Hepatocyte (in vitro differentiated cells): ENCODE measurements at regions not wholly inside any gene's neighbourhood (a gene's known extent, or its start where the extent isn't known, plus 50 kb on each side); places are given as distances from the start of the nearest gene placed in this dataset.

ENCODE experiments used
- DNase-seq: peaks from one replicate; pipeline ENCODE4 v3.0.0-alpha.2; 2016; ENCODE audit warnings: low spot score
- H2AFZ ChIP-seq: fragments of 200-600 bp; sonication (generic); 2 replicates; pipeline ENCODE4 v1.6.0; 2016; ENCODE audit warnings: antibody characterized with exemption, mild to moderate bottlenecking
- H3K27ac ChIP-seq: fragments of 200-600 bp; sonication (generic); 2 replicates; pipeline ENCODE4 v1.5.1; 2016; ENCODE audit warnings: mild to moderate bottlenecking
- H3K27me3 ChIP-seq: fragments of 200-600 bp; sonication (generic); 2 replicates; pipeline ENCODE4 v1.6.1; 2016
- H3K36me3 ChIP-seq: fragments of 200-600 bp; sonication (generic); replicated peaks from 2 replicates; pipeline ENCODE4 v1.5.1; 2016; ENCODE audit warnings: low read depth; ENCODE audit not compliant: insufficient read depth
- H3K4me1 ChIP-seq: fragments of 200-600 bp; sonication (generic); 2 replicates; pipeline ENCODE4 v1.5.1; 2016; ENCODE audit warnings: mild to moderate bottlenecking, moderate library complexity; ENCODE audit not compliant: insufficient read depth
- H3K4me2 ChIP-seq: fragments of 200-600 bp; sonication (generic); 2 replicates; pipeline ENCODE4 v1.6.0; 2016
- H3K4me3 ChIP-seq: fragments of 200-600 bp; sonication (generic); 2 replicates; pipeline ENCODE4 v1.5.1; 2016; ENCODE audit warnings: mild to moderate bottlenecking
- H3K79me2 ChIP-seq: fragments of 200-600 bp; sonication (generic); 2 replicates; pipeline ENCODE4 v1.6.0; 2017; ENCODE audit warnings: mild to moderate bottlenecking
- H3K9me2 ChIP-seq: fragments of 200-600 bp; sonication (generic); replicated peaks from 2 replicates; pipeline ENCODE4 v1.6.0; 2017; ENCODE audit warnings: mild to moderate bottlenecking; ENCODE audit not compliant: insufficient read depth
- H3K9me3 ChIP-seq: fragments of 200-600 bp; sonication (generic); 2 replicates; pipeline ENCODE4 v1.5.1; 2016; ENCODE audit warnings: low read depth, mild to moderate bottlenecking
- H4K20me1 ChIP-seq: fragments of 200-600 bp; sonication (generic); 2 replicates; pipeline ENCODE4 v1.6.0; 2016; ENCODE audit warnings: mild to moderate bottlenecking; ENCODE audit not compliant: insufficient read depth, poor library complexity, severe bottlenecking
- EZH2 ChIP-seq: fragments of 200-600 bp; sonication (generic); IDR thresholded peaks from 2 replicates; pipeline ENCODE4 v1.6.1; 2016; ENCODE audit warnings: antibody characterized with exemption, mild to moderate bottlenecking, borderline replicate concordance
- EZH2phosphoT487 ChIP-seq: fragments of 200-600 bp; sonication (generic); IDR thresholded peaks from one replicate; pipeline ENCODE4 v1.6.1; 2018; ENCODE audit warnings: antibody characterized with exemption, mild to moderate bottlenecking, low read depth, moderate library complexity; ENCODE audit not compliant: unreplicated experiment, severe bottlenecking
- WGBS: methylation state at CpG from one replicate; pipeline ENCODE4 v1.1.6; 2016; ENCODE audit warnings: low lambda C conversion rate; ENCODE audit errors: missing lambda C conversion rate; 5-methylcytosine and 5-hydroxymethylcytosine counted together
- TF ChIP-seq, protein P1 (sequence below): fragments of 200-600 bp; sonication (generic); IDR thresholded peaks from 2 replicates; pipeline ENCODE4 v1.5.1; 2016; ENCODE audit warnings: antibody characterized with exemption, mild to moderate bottlenecking; ENCODE audit not compliant: poor library complexity

- TF ChIP-seq EZH2 (no peak), EZH2phosphoT487 (no peak)
- TF ChIP-seq, protein P1, sequence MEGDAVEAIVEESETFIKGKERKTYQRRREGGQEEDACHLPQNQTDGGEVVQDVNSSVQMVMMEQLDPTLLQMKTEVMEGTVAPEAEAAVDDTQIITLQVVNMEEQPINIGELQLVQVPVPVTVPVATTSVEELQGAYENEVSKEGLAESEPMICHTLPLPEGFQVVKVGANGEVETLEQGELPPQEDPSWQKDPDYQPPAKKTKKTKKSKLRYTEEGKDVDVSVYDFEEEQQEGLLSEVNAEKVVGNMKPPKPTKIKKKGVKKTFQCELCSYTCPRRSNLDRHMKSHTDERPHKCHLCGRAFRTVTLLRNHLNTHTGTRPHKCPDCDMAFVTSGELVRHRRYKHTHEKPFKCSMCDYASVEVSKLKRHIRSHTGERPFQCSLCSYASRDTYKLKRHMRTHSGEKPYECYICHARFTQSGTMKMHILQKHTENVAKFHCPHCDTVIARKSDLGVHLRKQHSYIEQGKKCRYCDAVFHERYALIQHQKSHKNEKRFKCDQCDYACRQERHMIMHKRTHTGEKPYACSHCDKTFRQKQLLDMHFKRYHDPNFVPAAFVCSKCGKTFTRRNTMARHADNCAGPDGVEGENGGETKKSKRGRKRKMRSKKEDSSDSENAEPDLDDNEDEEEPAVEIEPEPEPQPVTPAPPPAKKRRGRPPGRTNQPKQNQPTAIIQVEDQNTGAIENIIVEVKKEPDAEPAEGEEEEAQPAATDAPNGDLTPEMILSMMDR = no peak
Measured at GRCh38 chr10:6349846-6350535, 147.3 kb downstream of the PFKFB3 start.

DNA sequence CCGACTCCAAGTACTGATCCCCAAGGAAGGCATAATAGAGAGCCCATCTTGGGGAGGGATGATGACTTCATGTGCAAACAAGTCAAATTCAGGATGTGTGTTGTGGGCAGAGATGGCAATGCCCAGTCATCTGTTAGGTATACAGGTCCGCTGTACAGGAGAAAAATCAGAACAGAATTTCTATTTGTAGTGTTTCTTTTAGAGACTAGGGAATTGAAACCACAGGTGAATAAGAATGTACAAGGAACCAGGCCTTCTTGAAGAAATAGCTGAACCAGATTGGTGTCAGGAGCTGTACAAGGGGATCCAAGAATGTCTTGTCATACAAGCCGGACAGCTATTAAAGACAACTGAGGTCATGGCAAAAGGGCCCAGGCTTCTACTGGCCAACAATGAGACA lies 147.9 kb downstream of the PFKFB3 start:
- no peaks in the 10 kb centered on the region for H4K20me1 ChIP-seq
- TF ChIP-seq EZH2 (no peak), EZH2phosphoT487 (no peak)
- TF ChIP-seq, protein P1 = no peak
- no peaks in the 10 kb centered on the region for H3K27me3 ChIP-seq
- H3K27ac ChIP-seq = no peak overlapping the region
- no peak overlapping the region for H2AFZ ChIP-seq
- no peaks in the 10 kb centered on the region for H3K79me2 ChIP-seq
- 97% methylated on average over 3 of the region's 3 CpGs for WGBS
- no peaks in the 10 kb centered on the region for H3K9me3 ChIP-seq
- H3K36me3 ChIP-seq = no peaks in the 10 kb centered on the region
- no peak overlapping the region for H3K4me2 ChIP-seq
- DNase-seq = no peak
- no peak overlapping the region for H3K4me3 ChIP-seq
- no peaks in the 10 kb centered on the region for H3K4me1 ChIP-seq
- no peaks in the 10 kb centered on the region for H3K9me2 ChIP-seq

More at GRCh38 chr10:6349846-6350535, 147.3 kb downstream of the PFKFB3 start:
- H3K4me1 ChIP-seq = no peaks in the 10 kb centered on the region
- H3K4me2 ChIP-seq = no peak overlapping the region
- no peak overlapping the region for H3K27ac ChIP-seq
- H4K20me1 ChIP-seq = no peaks in the 10 kb centered on the region
- H3K9me3 ChIP-seq = no peaks in the 10 kb centered on the region
- H3K4me3 ChIP-seq = no peak overlapping the region
- no peak for DNase-seq
- 91% methylated on average over 8 of the region's 8 CpGs for WGBS
- no peaks in the 10 kb centered on the region for H3K9me2 ChIP-seq
- no peaks in the 10 kb centered on the region for H3K36me3 ChIP-seq
- H3K27me3 ChIP-seq = no peaks in the 10 kb centered on the region
- H2AFZ ChIP-seq = no peak overlapping the region
- H3K79me2 ChIP-seq = no peaks in the 10 kb centered on the region

GRCh38 chr10:6351495-6351894 lies 148.8 kb downstream of the PFKFB3 start:
- TF ChIP-seq EZH2 (no peak), EZH2phosphoT487 (no peak)
- TF ChIP-seq, protein P1 = no peak
- WGBS = 89% methylated on average over 2 of the region's 2 CpGs
- Histone ChIP-seq H3K9me3 (peaks cover 5% of the 10 kb centered on the region), H4K20me1 (no peaks in the 10 kb centered on the region), H3K27me3 (no peaks in the 10 kb centered on the region), H3K4me1 (no peaks in the 10 kb centered on the region), H3K4me2 (no peak overlapping the region), H2AFZ (no peak overlapping the region), H3K36me3 (no peaks in the 10 kb centered on the region), H3K27ac (no peak overlapping the region), H3K4me3 (no peak overlapping the region), H3K79me2 (no peaks in the 10 kb centered on the region), H3K9me2 (no peaks in the 10 kb centered on the region)
- no peak for DNase-seq
